IMR-90 (cell line): ENCODE measurements at regions not wholly inside any gene's neighbourhood (a gene's known extent, or its start where the extent isn't known, plus 50 kb on each side); places are given as distances from the start of the nearest gene placed in this dataset.

Source experiments
- ATAC-seq: fragments of 200-7000 bp; cut with Tn5 transposase; 2 replicates; pipeline ENCODE4 v1.9.1; 2020; ENCODE audit warnings: low read depth, mild to moderate bottlenecking, moderate library complexity
- BruUV-seq: library from RNA; stranded (reverse); fragments of 400-500 nt; replicated peaks from 2 replicates; lab custom pipeline; 2021; lab: Mats Ljungman, UMichigan
- CTCF ChIA-PET: fragments of 300-600 bp; formaldehyde crosslinking; extraction: SDS; loops from one replicate; lab custom pipeline; 2021; ENCODE audit warnings: antibody characterized with exemption; lab: Yijun Ruan, JAX
- POLR2A ChIA-PET: fragments of 300-600 bp; sonication (Branson Sonifier 250); formaldehyde crosslinking; loops from one replicate; lab custom pipeline; 2022; ENCODE audit warnings: antibody characterized with exemption; ENCODE audit not compliant: unreplicated experiment; lab: Charles Lee
- DNase-seq: peaks from one replicate; pipeline ENCODE4 v3.0.0; 2013
- H2AFZ ChIP-seq: replicated peaks from 2 replicates; pipeline ENCODE3; 2013; ENCODE audit warnings: low read length, mild to moderate bottlenecking; ENCODE audit not compliant: poor library complexity
- H2AK5ac ChIP-seq: 2 replicates; pipeline ENCODE4 v1.6.1; 2013; ENCODE audit warnings: low read depth, low read length, inconsistent platforms
- H2AK9ac ChIP-seq: replicated peaks from 2 replicates; pipeline ENCODE3; 2013; ENCODE audit warnings: mild to moderate bottlenecking, low read depth, low read length, moderate library complexity; ENCODE audit not compliant: poor library complexity
- H2BK120ac ChIP-seq: 2 replicates; pipeline ENCODE4 v1.6.1; 2013; ENCODE audit warnings: low read depth, low read length, inconsistent platforms
- H2BK15ac ChIP-seq: 3 replicates; pipeline ENCODE4 v1.6.1; 2013; ENCODE audit warnings: low read depth, low read length, inconsistent platforms
- H2BK20ac ChIP-seq: 2 replicates; pipeline ENCODE4 v1.6.1; 2013; ENCODE audit warnings: low read depth, mild to moderate bottlenecking, inconsistent platforms, low read length, moderate library complexity
- H2BK5ac ChIP-seq: 2 replicates; pipeline ENCODE4 v1.6.1; 2013; ENCODE audit warnings: mild to moderate bottlenecking, low read depth, low read length, inconsistent platforms; ENCODE audit not compliant: poor library complexity, severe bottlenecking
- H3K14ac ChIP-seq: replicated peaks from 2 replicates; pipeline ENCODE4 v1.6.1; 2013; ENCODE audit warnings: low read depth, low read length, inconsistent platforms
- H3K18ac ChIP-seq: 2 replicates; pipeline ENCODE4 v1.6.1; 2013; ENCODE audit warnings: low read depth, low read length, control low read depth
- H3K23ac ChIP-seq: 2 replicates; pipeline ENCODE4 v1.6.1; 2013; ENCODE audit warnings: low read depth, low read length, inconsistent platforms
- H3K27ac ChIP-seq: 2 replicates; pipeline ENCODE4 v1.5.1; 2013; ENCODE audit warnings: mild to moderate bottlenecking, control low read depth, low read length; ENCODE audit not compliant: insufficient read depth
- H3K27me3 ChIP-seq: 2 replicates; pipeline ENCODE4 v1.6.1; 2013; ENCODE audit warnings: low read length; ENCODE audit not compliant: control insufficient read depth, insufficient read depth
- H3K36me3 ChIP-seq: 2 replicates; pipeline ENCODE4 v1.6.1; 2013; ENCODE audit warnings: low read length, mixed read lengths; ENCODE audit not compliant: control insufficient read depth, insufficient read depth
- H3K4ac ChIP-seq: 2 replicates; pipeline ENCODE4 v1.6.1; 2013; ENCODE audit warnings: low read depth, low read length, inconsistent platforms
- H3K4me1 ChIP-seq: 2 replicates; pipeline ENCODE4 v1.6.1; 2013; ENCODE audit warnings: low read length, mixed read lengths; ENCODE audit not compliant: control insufficient read depth, insufficient read depth
- H3K4me2 ChIP-seq: 2 replicates; pipeline ENCODE4 v1.6.1; 2013; ENCODE audit warnings: low read depth, mild to moderate bottlenecking, control low read depth, low read length, moderate library complexity
- H3K4me3 ChIP-seq: 2 replicates; pipeline ENCODE4 v1.5.1; 2013; ENCODE audit warnings: low read depth, mild to moderate bottlenecking, control low read depth, low read length, moderate library complexity; ENCODE audit not compliant: insufficient read depth
- H3K56ac ChIP-seq: 2 replicates; pipeline ENCODE4 v1.6.1; 2013; ENCODE audit warnings: low read length, inconsistent platforms; ENCODE audit not compliant: insufficient read depth; ENCODE audit errors: extremely low read depth
- H3K79me1 ChIP-seq, 2 experiments: 2 replicates each; pipeline ENCODE4 v1.6.1; 2013; ENCODE audit warnings: low read length in 2 of 2, inconsistent platforms in 1 of 2, low read depth in 1 of 2
- H3K9ac ChIP-seq: 2 replicates; pipeline ENCODE4 v1.6.1; 2013; ENCODE audit warnings: low read depth, low read length, control low read depth
- H3K9me1 ChIP-seq: 2 replicates; pipeline ENCODE4 v1.6.1; 2013; ENCODE audit warnings: low read length, inconsistent platforms; ENCODE audit not compliant: insufficient read depth
- H3K9me3 ChIP-seq: 2 replicates; pipeline ENCODE4 v1.6.1; 2013; ENCODE audit warnings: low read length; ENCODE audit not compliant: control insufficient read depth, insufficient read depth
- H4K20me1 ChIP-seq: 2 replicates; pipeline ENCODE4 v1.6.1; 2013; ENCODE audit warnings: low read length, inconsistent platforms; ENCODE audit not compliant: insufficient read depth
- H4K5ac ChIP-seq: 2 replicates; pipeline ENCODE4 v1.6.1; 2013; ENCODE audit warnings: mild to moderate bottlenecking, low read depth, low read length, control low read depth
- H4K8ac ChIP-seq, 2 experiments: 2 replicates each; pipeline ENCODE4 v1.6.1; 2013; ENCODE audit warnings: low read depth in 2 of 2, low read length in 2 of 2, control low read depth in 1 of 2, inconsistent platforms in 1 of 2
- H4K91ac ChIP-seq: 2 replicates; pipeline ENCODE4 v1.6.1; 2013; ENCODE audit warnings: low read depth, low read length, inconsistent platforms; ENCODE audit not compliant: insufficient read depth
- BHLHE40 ChIP-seq: fragments of 150-350 bp; IDR thresholded peaks from 2 replicates; pipeline ENCODE4 v1.6.1; 2016; ENCODE audit warnings: mild to moderate bottlenecking, low read depth, low read length
- CEBPB ChIP-seq: IDR thresholded peaks from 2 replicates; pipeline ENCODE4 v1.6.1; 2012; ENCODE audit warnings: low read depth, low read length, improper control_type of control experiment
- CHD1 ChIP-seq: IDR thresholded peaks from 2 replicates; pipeline ENCODE4 v1.6.1; 2012; ENCODE audit warnings: low read depth, low read length, improper control_type of control experiment
- FOS ChIP-seq: fragments of 150-350 bp; IDR thresholded peaks from 2 replicates; pipeline ENCODE4 v1.6.1; 2016; ENCODE audit warnings: low read depth, low read length
- MAFK ChIP-seq: IDR thresholded peaks from 2 replicates; pipeline ENCODE4 v1.6.1; 2012; ENCODE audit warnings: low read depth, low read length, improper control_type of control experiment
- MAZ ChIP-seq: IDR thresholded peaks from 2 replicates; pipeline ENCODE4 v1.6.1; 2012; ENCODE audit warnings: low read depth, mild to moderate bottlenecking, low read length, improper control_type of control experiment, moderate library complexity, borderline replicate concordance
- MXI1 ChIP-seq: IDR thresholded peaks from 2 replicates; pipeline ENCODE4 v1.6.1; 2012; ENCODE audit warnings: low read depth, mild to moderate bottlenecking, low read length, moderate library complexity, borderline replicate concordance
- NFE2L2 ChIP-seq: fragments of 150-350 bp; IDR thresholded peaks from 2 replicates; pipeline ENCODE4 v1.6.1; 2016; ENCODE audit warnings: low read depth, mild to moderate bottlenecking, low read length
- POLR2A ChIP-seq: IDR thresholded peaks from 2 replicates; pipeline ENCODE4 v1.6.1; 2012; ENCODE audit warnings: mild to moderate bottlenecking, low read depth, low read length
- RAD21 ChIP-seq: IDR thresholded peaks from 2 replicates; pipeline ENCODE4 v1.6.1; 2012; ENCODE audit warnings: low read length, improper control_type of control experiment
- RCOR1 ChIP-seq: IDR thresholded peaks from 2 replicates; pipeline ENCODE4 v1.6.1; 2012; ENCODE audit warnings: mild to moderate bottlenecking, low read length, improper control_type of control experiment; ENCODE audit not compliant: insufficient replicate concordance
- RFX5 ChIP-seq: IDR thresholded peaks from 2 replicates; pipeline ENCODE4 v1.8.0; 2012; ENCODE audit warnings: low read depth, mild to moderate bottlenecking, low read length, moderate library complexity
- SMC3 ChIP-seq: fragments of 150-350 bp; IDR thresholded peaks from 2 replicates; pipeline ENCODE4 v1.6.1; 2016; ENCODE audit warnings: low read depth, mild to moderate bottlenecking, antibody characterized with exemption, low read length, moderate library complexity
- WGBS, 2 experiments: methylation state at CpG; one replicate each; pipeline versions ENCODE4 v1.1.5 to v1.1.7; 2013; ENCODE audit warnings: missing lambda C conversion rate in 2 of 2; ENCODE audit not compliant: insufficient read length in 1 of 2; ENCODE audit errors: extremely low coverage in 2 of 2; 5-methylcytosine and 5-hydroxymethylcytosine counted together
- dilution Hi-C: fragments of 300-500 bp; cut with HindIII; formaldehyde crosslinking; loops from one replicate; pipeline ENCODE4 v1.14.3; 2018; ENCODE audit warnings: low sequenced_read_pairs; ENCODE audit not compliant: unreplicated experiment
- in situ Hi-C: fragments of 300-500 bp; cut with MboI; formaldehyde crosslinking; loops from 3 replicates; pipeline ENCODE4 v1.14.3; 2019; ENCODE audit warnings: low sequenced_read_pairs, inconsistent platforms, mixed read lengths
- intact Hi-C: fragments of 100-400 bp; cut with micrococcal nuclease; formaldehyde crosslinking; loops from 2 replicates; pipeline ENCODE4 v1.10.0; 2022
- TF ChIP-seq, protein P1 (sequence below): fragments of 150-350 bp; IDR thresholded peaks from 2 replicates; pipeline ENCODE4 v1.6.1; 2016; ENCODE audit warnings: low read depth, mild to moderate bottlenecking, low read length, moderate library complexity, borderline replicate concordance
- TF ChIP-seq, protein P2 (sequence below): conservative IDR thresholded peaks from 2 replicates; pipeline ENCODE4 v1.5.1; 2012; ENCODE audit warnings: mild to moderate bottlenecking, low read depth, low read length, improper control_type of control experiment
- TF ChIP-seq, protein P3 (sequence below): fragments of 150-350 bp; IDR thresholded peaks from 2 replicates; pipeline ENCODE4 v1.6.1; 2017; ENCODE audit warnings: mild to moderate bottlenecking, antibody characterized with exemption, low read length, low read depth

DNA sequence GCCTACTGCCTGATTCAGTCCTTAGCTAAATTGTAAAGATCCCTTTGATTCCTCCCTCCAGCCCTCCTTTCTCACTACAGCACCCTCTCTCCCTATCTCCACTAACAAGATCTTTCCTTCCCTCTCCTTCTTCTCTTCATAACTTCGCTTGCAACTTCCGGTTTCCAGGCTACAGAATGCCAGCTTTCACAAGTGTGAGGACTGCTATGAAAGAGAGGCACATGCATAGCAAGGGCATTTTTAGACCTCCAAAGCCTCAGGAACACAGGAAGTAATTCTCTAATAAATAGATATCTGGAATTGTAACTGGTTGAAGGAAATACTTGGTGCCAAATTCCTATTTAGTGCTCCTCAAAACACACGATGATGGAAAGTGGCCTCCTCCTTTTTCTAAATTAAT, 196.7 kb downstream of the HLX start:
- intact Hi-C loops = no loop called here
- Histone ChIP-seq H4K5ac (no peak overlapping the region), H3K79me1 (no peaks in the 10 kb centered on the region), H3K18ac (no peak overlapping the region), H3K27me3 (no peaks in the 10 kb centered on the region), H3K14ac (no peak overlapping the region), H3K4ac (no peak overlapping the region), H3K9ac (no peak overlapping the region), H2BK5ac (no peak overlapping the region), H2AFZ (no peak overlapping the region), H3K4me1 (no peaks in the 10 kb centered on the region; the same call in 1 of the 2 replicates), H2BK15ac (no peak overlapping the region), H3K4me2 (no peak overlapping the region), H2AK9ac (no peak overlapping the region), H4K91ac (no peak overlapping the region), H3K4me3 (no peak overlapping the region), H2BK120ac (no peak overlapping the region), H2AK5ac (no peak overlapping the region), H3K36me3 (no peaks in the 10 kb centered on the region), H3K56ac (no peak overlapping the region; the same call in 1 of the 2 replicates), H3K27ac (no peak overlapping the region), H3K23ac (no peak overlapping the region), H4K8ac (no peak overlapping the region), H3K9me1 (no peaks in the 10 kb centered on the region), H2BK20ac (0 out of 2 replicates have a peak overlapping the region, but pooled peaks have one; percentile 9), H3K9me3 (no peaks in the 10 kb centered on the region; the same call in 1 of the 2 replicates), H4K20me1 (no peaks in the 10 kb centered on the region)
- no CpG with 5 or more reads among the region's 3 CpGs for WGBS, 2 experiments
- ATAC-seq (no peak), DNase-seq (no peak)
- BruUV-seq = no TSS peak
- in situ Hi-C loops = no loop called here
- ChIA-PET CTCF (no interaction called here), POLR2A (no interaction called here)
- dilution Hi-C loops = no loop called here
- TF ChIP-seq MAFK = no peak
- no peak for TF ChIP-seq CHD1
- no peak for TF ChIP-seq SMC3
- TF ChIP-seq, protein P1, sequence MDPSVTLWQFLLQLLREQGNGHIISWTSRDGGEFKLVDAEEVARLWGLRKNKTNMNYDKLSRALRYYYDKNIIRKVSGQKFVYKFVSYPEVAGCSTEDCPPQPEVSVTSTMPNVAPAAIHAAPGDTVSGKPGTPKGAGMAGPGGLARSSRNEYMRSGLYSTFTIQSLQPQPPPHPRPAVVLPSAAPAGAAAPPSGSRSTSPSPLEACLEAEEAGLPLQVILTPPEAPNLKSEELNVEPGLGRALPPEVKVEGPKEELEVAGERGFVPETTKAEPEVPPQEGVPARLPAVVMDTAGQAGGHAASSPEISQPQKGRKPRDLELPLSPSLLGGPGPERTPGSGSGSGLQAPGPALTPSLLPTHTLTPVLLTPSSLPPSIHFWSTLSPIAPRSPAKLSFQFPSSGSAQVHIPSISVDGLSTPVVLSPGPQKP = no peak
- TF ChIP-seq RFX5 = no peak
- no peak for TF ChIP-seq FOS
- no peak for TF ChIP-seq POLR2A
- TF ChIP-seq CEBPB = no peak
- TF ChIP-seq, protein P2, sequence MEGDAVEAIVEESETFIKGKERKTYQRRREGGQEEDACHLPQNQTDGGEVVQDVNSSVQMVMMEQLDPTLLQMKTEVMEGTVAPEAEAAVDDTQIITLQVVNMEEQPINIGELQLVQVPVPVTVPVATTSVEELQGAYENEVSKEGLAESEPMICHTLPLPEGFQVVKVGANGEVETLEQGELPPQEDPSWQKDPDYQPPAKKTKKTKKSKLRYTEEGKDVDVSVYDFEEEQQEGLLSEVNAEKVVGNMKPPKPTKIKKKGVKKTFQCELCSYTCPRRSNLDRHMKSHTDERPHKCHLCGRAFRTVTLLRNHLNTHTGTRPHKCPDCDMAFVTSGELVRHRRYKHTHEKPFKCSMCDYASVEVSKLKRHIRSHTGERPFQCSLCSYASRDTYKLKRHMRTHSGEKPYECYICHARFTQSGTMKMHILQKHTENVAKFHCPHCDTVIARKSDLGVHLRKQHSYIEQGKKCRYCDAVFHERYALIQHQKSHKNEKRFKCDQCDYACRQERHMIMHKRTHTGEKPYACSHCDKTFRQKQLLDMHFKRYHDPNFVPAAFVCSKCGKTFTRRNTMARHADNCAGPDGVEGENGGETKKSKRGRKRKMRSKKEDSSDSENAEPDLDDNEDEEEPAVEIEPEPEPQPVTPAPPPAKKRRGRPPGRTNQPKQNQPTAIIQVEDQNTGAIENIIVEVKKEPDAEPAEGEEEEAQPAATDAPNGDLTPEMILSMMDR = no peak
- TF ChIP-seq MXI1 = no peak
- TF ChIP-seq RAD21 = no peak
- TF ChIP-seq, protein P3, sequence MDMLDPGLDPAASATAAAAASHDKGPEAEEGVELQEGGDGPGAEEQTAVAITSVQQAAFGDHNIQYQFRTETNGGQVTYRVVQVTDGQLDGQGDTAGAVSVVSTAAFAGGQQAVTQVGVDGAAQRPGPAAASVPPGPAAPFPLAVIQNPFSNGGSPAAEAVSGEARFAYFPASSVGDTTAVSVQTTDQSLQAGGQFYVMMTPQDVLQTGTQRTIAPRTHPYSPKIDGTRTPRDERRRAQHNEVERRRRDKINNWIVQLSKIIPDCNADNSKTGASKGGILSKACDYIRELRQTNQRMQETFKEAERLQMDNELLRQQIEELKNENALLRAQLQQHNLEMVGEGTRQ = no peak
- no peak for TF ChIP-seq BHLHE40
- TF ChIP-seq NFE2L2 = no peak
- TF ChIP-seq RCOR1 = no peak
- no peak for TF ChIP-seq MAZ
